BLaER1 treated with 17β-estradiol and CSF1 and Interleukin-3, amounts not matched to agents 10 nM and 100 nM (cell line): ENCODE measurements at regions not wholly inside any gene's neighbourhood (a gene's known extent, or its start where the extent isn't known, plus 50 kb on each side); places are given as distances from the start of the nearest gene placed in this dataset.

Experiments used
- H3K27ac ChIP-seq, 11 experiments: shearing (Covaris generic); formaldehyde crosslinking; 2 replicates each; pipeline ENCODE4 v1.8.1; 2022
- H3K27me3 ChIP-seq, 11 experiments: shearing (Covaris generic); formaldehyde crosslinking; 2 replicates each; pipeline ENCODE4 v1.8.1; 2022
- H3K36me3 ChIP-seq, 11 experiments: shearing (Covaris generic); formaldehyde crosslinking; 2 replicates each; pipeline ENCODE4 v1.8.1; 2022
- H3K4me1 ChIP-seq, 10 experiments: shearing (Covaris generic); formaldehyde crosslinking; 2 replicates each; pipeline ENCODE4 v1.8.1; 2022
- H3K4me2 ChIP-seq, 11 experiments: shearing (Covaris generic); formaldehyde crosslinking; 2 replicates each; pipeline ENCODE4 v1.8.1; 2022
- H3K4me3 ChIP-seq, 10 experiments: shearing (Covaris generic); formaldehyde crosslinking; 2 replicates each; pipeline ENCODE4 v1.8.1; 2022
- H3K9ac ChIP-seq, 11 experiments: shearing (Covaris generic); formaldehyde crosslinking; 2 replicates each; pipeline ENCODE4 v1.8.1; 2022
- H3K9me3 ChIP-seq, 11 experiments: shearing (Covaris generic); formaldehyde crosslinking; replicated peaks in 1 of 11; 2 replicates each; pipeline ENCODE4 v1.8.1; 2022
- H4K20me1 ChIP-seq, 11 experiments: shearing (Covaris generic); formaldehyde crosslinking; 2 replicates each; pipeline ENCODE4 v1.8.1; 2022
- Cebpa-rat ChIP-seq, 11 experiments: shearing (Covaris generic); IDR thresholded peaks; 2 replicates each; pipeline ENCODE4 v1.8.1; 2022

GRCh38 chr10:83987216-83987615 lies 152.1 kb upstream of the GHITM start:
- H4K20me1 ChIP-seq, result peaks cover 0 to 12% (median 0%) of the 10 kb centered on the region in 11 experiments; a peak in 1 of 22 replicates
- H3K36me3 ChIP-seq, result no peaks in the 10 kb centered on the region
- H3K9ac ChIP-seq, result no peak overlapping the region
- H3K27ac ChIP-seq, result no peak overlapping the region
- H3K27me3 ChIP-seq, result no peaks in the 10 kb centered on the region
- H3K4me1 ChIP-seq, result peaks cover 13 to 20% (median 17%) of the 10 kb centered on the region in 10 experiments; a peak in 19 of 20 replicates
- no peaks in the 10 kb centered on the region for H3K9me3 ChIP-seq
- H3K4me2 ChIP-seq, result no peak overlapping the region
- no peak for TF ChIP-seq Cebpa-rat (IDR thresholded peaks at IDR 0.05)
- no peak overlapping the region for H3K4me3 ChIP-seq

GRCh38 chr10:83988435-83988834 lies 150.9 kb upstream of the GHITM start:
- TF ChIP-seq Cebpa-rat (IDR thresholded peaks at IDR 0.05), result no peak
- Histone ChIP-seq H3K4me2 (no peak overlapping the region), H3K4me3 (no peak overlapping the region)

DNA sequence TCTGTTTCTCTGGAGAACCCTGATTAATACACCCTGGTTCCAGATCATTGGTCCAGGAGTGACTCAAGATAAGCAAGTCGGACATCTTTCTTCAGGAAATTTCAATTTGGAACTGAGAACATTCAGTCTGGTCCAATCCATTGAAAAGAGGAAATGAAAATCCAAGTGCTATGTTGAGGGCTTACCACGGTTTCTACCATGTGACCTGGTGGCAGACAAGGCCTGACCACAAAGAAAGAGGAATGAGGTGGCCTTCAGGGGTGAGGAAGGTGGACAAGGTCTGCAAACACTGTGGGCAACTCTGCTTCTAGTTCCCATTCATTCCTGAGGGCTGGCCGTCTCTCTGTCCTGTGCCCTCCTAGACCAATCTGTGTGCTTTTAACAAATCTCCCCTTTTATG lies 149.2 kb upstream of the GHITM start:
- Histone ChIP-seq H4K20me1 (peaks cover 0 to 12% (median 0%) of the 10 kb centered on the region in 11 experiments; a peak in 1 of 22 replicates), H3K27ac (0 out of 22 replicates have a peak overlapping the region, but pooled peaks of 1 of the 11 experiments have one; percentile 15), H3K4me2 (peak overlapping the region; percentile 32 to 71 (median 50))

More at GRCh38 chr10:83988435-83988834, 150.9 kb upstream of the GHITM start:
- Histone ChIP-seq H3K36me3 (no peaks in the 10 kb centered on the region), H3K9ac (no peak overlapping the region), H3K27ac (no peak overlapping the region), H3K4me1 (peaks cover 14 to 21% (median 18%) of the 10 kb centered on the region in 10 experiments; a peak in 19 of 20 replicates), H4K20me1 (peaks cover 0 to 12% (median 0%) of the 10 kb centered on the region in 11 experiments; a peak in 1 of 22 replicates), H3K9me3 (no peaks in the 10 kb centered on the region), H3K27me3 (no peaks in the 10 kb centered on the region)

GRCh38 chr10:83991986-83992753 lies 147.1 kb upstream of the GHITM start:
- H4K20me1 ChIP-seq, result peaks cover 0 to 12% (median 0%) of the 10 kb centered on the region in 11 experiments; a peak in 1 of 22 replicates
- peak overlapping the region in 7 of 11 experiments; percentile 10 to 44 (median 21); a peak in 11 of 22 replicates for H3K4me2 ChIP-seq

More for the DNA sequence above, 149.2 kb upstream of the GHITM start:
- Histone ChIP-seq H3K36me3 (no peaks in the 10 kb centered on the region), H3K27me3 (no peaks in the 10 kb centered on the region), H3K4me1 (peaks cover 14 to 21% (median 18%) of the 10 kb centered on the region in 10 experiments; a peak in 19 of 20 replicates), H3K9me3 (no peaks in the 10 kb centered on the region), H3K9ac (no peak overlapping the region), H3K4me3 (no peak overlapping the region)
- TF ChIP-seq Cebpa-rat (IDR thresholded peaks at IDR 0.05), result no peak

DNA sequence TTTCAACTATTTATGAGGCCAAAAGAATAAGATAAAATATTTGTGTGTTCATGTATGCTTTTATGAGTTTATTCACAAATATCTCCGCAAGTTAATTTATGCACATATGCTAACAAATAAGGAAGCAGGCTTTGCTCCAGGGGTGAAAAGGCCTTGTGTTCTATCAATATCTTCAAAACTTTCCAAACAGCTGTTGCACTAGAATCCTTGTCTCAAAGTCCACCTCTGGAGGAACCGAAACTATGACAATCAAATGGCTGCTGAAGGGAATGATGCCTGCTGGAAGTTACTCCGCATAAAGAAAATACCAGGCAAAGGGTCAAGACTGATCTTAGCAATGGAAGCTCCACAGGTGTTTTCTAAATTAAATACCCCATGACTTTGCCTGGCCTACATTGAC lies 145.0 kb upstream of the GHITM start:
- no peak for TF ChIP-seq Cebpa-rat (IDR thresholded peaks at IDR 0.05)
- Histone ChIP-seq H3K4me1 (peaks cover 18 to 26% (median 22%) of the 10 kb centered on the region in 10 experiments), H3K9ac (no peak overlapping the region), H3K36me3 (no peaks in the 10 kb centered on the region), H3K4me3 (no peak overlapping the region), H3K9me3 (no peaks in the 10 kb centered on the region), H3K27me3 (0 out of 22 replicates have a peak, but pooled peaks cover 0 to 7% (median 0%) of the 10 kb centered on the region in 11 experiments), H3K27ac (no peak overlapping the region), H3K4me2 (no peak overlapping the region), H4K20me1 (peaks cover 0 to 12% (median 0%) of the 10 kb centered on the region in 11 experiments; a peak in 1 of 22 replicates)

More at GRCh38 chr10:83991986-83992753, 147.1 kb upstream of the GHITM start:
- no peaks in the 10 kb centered on the region for H3K9me3 ChIP-seq
- H3K36me3 ChIP-seq, result no peaks in the 10 kb centered on the region
- peaks cover 18 to 26% (median 22%) of the 10 kb centered on the region in 10 experiments for H3K4me1 ChIP-seq
- H3K27me3 ChIP-seq, result 0 out of 22 replicates have a peak, but pooled peaks cover 0 to 7% (median 0%) of the 10 kb centered on the region in 11 experiments
- H3K4me3 ChIP-seq, result no peak overlapping the region
- no peak for TF ChIP-seq Cebpa-rat (IDR thresholded peaks at IDR 0.05)
- H3K27ac ChIP-seq, result no peak overlapping the region
- H3K9ac ChIP-seq, result no peak overlapping the region

DNA sequence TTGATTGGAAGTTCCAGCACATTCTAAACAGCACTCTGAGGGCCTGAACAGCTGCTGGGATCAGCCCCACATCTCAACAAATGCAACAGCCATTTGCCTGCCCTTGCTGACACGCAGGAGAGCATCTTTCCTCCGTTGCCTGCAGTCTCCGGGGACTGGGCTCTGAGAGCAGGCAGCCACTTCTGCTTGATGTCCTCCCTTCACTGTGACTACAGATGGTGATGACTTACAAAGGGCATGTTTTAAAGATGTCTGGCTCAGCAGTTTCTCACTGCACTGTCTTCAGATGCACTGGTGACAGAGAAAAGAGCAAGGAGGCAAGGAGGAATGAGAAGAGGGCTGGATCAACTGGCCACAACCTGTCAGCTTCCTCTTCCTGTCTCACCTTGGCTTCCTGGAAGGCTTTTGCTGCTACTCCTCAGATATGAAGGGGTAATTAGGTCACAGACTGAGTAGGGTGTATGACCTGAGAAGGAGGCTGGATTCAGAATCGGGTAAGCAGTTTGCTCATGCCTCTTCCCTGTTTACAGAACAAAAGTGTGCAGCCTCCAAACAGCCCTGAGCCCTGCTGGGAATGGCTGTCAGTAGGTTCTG lies 143.5 kb upstream of the GHITM start:
- no peak overlapping the region for H3K27ac ChIP-seq
- H4K20me1 ChIP-seq, result 0 out of 22 replicates have a peak, but pooled peaks cover 0 to 5% (median 0%) of the 10 kb centered on the region in 11 experiments
- H3K27me3 ChIP-seq, result 0 out of 22 replicates have a peak, but pooled peaks cover 0 to 7% (median 0%) of the 10 kb centered on the region in 11 experiments
- no peak for TF ChIP-seq Cebpa-rat (IDR thresholded peaks at IDR 0.05)
- H3K4me3 ChIP-seq, result no peak overlapping the region
- H3K9me3 ChIP-seq, result no peaks in the 10 kb centered on the region
- peak overlapping the region in 4 of 11 experiments; percentile 4 to 27 (median 23); a peak in 4 of 22 replicates for H3K4me2 ChIP-seq
- H3K36me3 ChIP-seq, result no peaks in the 10 kb centered on the region
- H3K4me1 ChIP-seq, result peaks cover 4 to 15% (median 10%) of the 10 kb centered on the region in 10 experiments; a peak in 15 of 20 replicates
- H3K9ac ChIP-seq, result no peak overlapping the region

DNA sequence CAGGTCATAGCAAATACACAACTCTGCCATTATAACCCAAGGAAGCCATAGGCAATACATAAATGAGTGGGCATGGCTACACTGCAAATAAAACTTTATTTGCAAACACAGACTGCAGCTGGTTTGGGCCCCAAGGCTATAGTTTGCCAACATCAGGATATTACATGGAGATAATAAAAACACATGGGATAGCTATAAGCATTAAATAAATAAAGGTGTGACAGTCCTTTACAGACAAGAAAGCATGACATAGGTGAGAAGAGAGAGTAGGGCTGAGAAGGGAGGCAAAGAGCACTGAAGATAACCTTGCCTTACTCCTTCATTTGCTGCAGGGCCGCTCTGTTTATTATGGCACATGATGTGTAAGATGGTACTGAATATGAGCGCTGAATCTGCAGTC lies 135.1 kb upstream of the GHITM start:
- no peak overlapping the region for H3K27ac ChIP-seq
- no peaks in the 10 kb centered on the region for H3K9me3 ChIP-seq
- H3K9ac ChIP-seq, result no peak overlapping the region
- H3K36me3 ChIP-seq, result no peaks in the 10 kb centered on the region
- TF ChIP-seq Cebpa-rat (IDR thresholded peaks at IDR 0.05), result no peak
- H3K4me2 ChIP-seq, result no peak overlapping the region
- H4K20me1 ChIP-seq, result no peaks in the 10 kb centered on the region
- H3K4me3 ChIP-seq, result no peak overlapping the region
- no peaks in the 10 kb centered on the region for H3K4me1 ChIP-seq
- H3K27me3 ChIP-seq, result no peaks in the 10 kb centered on the region

DNA sequence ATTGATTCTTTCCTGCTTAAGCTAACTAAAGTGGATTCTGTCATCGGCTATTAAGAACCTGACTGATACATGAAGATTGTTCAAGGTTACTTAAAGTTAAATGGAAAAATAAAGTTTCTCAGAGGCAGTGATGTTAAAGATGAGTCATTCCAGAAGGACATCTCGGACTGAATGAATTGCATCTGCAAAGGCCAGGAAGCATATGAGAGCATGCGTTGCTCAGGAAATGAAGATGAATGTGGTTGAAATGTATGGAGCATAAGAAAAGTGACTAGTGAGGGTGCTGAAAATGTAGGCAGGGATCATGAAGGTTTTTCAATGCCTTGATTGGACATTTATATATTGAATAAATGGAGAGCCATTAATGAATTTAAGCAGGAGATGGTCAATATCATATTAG lies 133.9 kb upstream of the GHITM start:
- no peak overlapping the region for H3K27ac ChIP-seq
- no peak overlapping the region for H3K4me3 ChIP-seq
- no peaks in the 10 kb centered on the region for H4K20me1 ChIP-seq
- no peaks in the 10 kb centered on the region for H3K4me1 ChIP-seq
- peaks cover 0 to 10% (median 8%) of the 10 kb centered on the region in 11 experiments; a peak in 8 of 22 replicates for H3K9me3 ChIP-seq
- TF ChIP-seq Cebpa-rat (IDR thresholded peaks at IDR 0.05), result no peak
- no peak overlapping the region for H3K9ac ChIP-seq
- H3K27me3 ChIP-seq, result no peaks in the 10 kb centered on the region
- H3K36me3 ChIP-seq, result no peaks in the 10 kb centered on the region
- no peak overlapping the region for H3K4me2 ChIP-seq

DNA sequence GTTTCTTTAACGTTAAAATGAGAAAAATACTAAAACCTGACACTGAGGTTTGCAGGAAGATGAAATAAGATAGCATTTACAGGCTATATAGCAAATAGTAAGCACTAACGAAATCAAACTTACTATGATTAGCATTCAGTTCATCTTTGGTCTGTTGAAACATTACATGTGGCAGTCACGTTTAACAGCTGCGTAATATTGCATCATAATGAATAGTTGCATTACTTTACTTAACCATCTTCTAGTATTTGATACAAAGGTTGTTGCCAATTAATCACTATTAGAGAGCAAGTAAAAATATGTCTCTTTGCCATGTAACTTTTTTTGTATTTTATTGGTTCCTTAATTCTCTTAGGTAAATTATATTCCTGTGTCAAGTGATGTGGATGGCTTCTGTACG lies 131.8 kb upstream of the GHITM start:
- no peaks in the 10 kb centered on the region for H3K36me3 ChIP-seq

More for the DNA sequence above, 131.8 kb upstream of the GHITM start:
- Histone ChIP-seq H3K4me3 (no peak overlapping the region), H3K4me1 (no peaks in the 10 kb centered on the region), H3K9me3 (peaks cover 0 to 12% (median 8%) of the 10 kb centered on the region in 11 experiments; a peak in 8 of 22 replicates), H3K27me3 (no peaks in the 10 kb centered on the region), H3K9ac (no peak overlapping the region), H4K20me1 (no peaks in the 10 kb centered on the region), H3K4me2 (no peak overlapping the region), H3K27ac (no peak overlapping the region)
- TF ChIP-seq Cebpa-rat (IDR thresholded peaks at IDR 0.05), result no peak; a peak in 1 of 22 replicates
